A549 (cell line): ENCODE measurements at regions not wholly inside any gene's neighbourhood (a gene's known extent, or its start where the extent isn't known, plus 50 kb on each side); places are given as distances from the start of the nearest gene placed in this dataset.

Experiments
- ATAC-seq, 2 experiments: fragments of 200-7000 bp in 1 of 2; fragments of >200 bp in 1 of 2; cut with Nextera tagmentation in 1 of 2; cut with Tn5 transposase in 1 of 2; 3 replicates each; pipeline versions ENCODE4 v1.8.0 to v1.9.1; 2018 to 2020; ENCODE audit warnings: mild to moderate bottlenecking in 1 of 2, moderate library complexity in 1 of 2
- CTCF ChIA-PET: fragments of 300-600 bp; sonication (Branson Sonifier 250); formaldehyde crosslinking; extraction: SDS; loops from one replicate; lab custom pipeline; 2021; ENCODE audit warnings: antibody characterized with exemption, inconsistent platforms; lab: Yijun Ruan, JAX
- POLR2A ChIA-PET: fragments of 350-600 bp; formaldehyde crosslinking; extraction: SDS; loops from one replicate; lab custom pipeline; 2021; ENCODE audit warnings: antibody characterized with exemption, inconsistent platforms; lab: Yijun Ruan, JAX
- DNase-seq, 2 experiments: peaks; one replicate each; pipeline versions ENCODE4 v3.0.0 to v3.0.0-alpha.2; 2011 to 2016; ENCODE audit warnings: low read depth in 1 of 2, low spot score in 1 of 2
- FAIRE-seq: peaks from 2 replicates; lab custom pipeline; 2011; peaks lifted over from hg19 to GRCh38; lab: Jason Lieb, UNC
- H3K27ac ChIP-seq, 2 experiments: fragments of >200 bp; sonication (Bioruptor Twin); formaldehyde crosslinking; 3 replicates each; pipeline ENCODE4 v1.5.1; 2016 to 2017
- H3K4me1 ChIP-seq: fragments of >200 bp; sonication (Bioruptor Twin); formaldehyde crosslinking; 3 replicates; pipeline ENCODE4 v1.6.1; 2016
- H3K4me2 ChIP-seq: fragments of >200 bp; sonication (Bioruptor Twin); formaldehyde crosslinking; 3 replicates; pipeline ENCODE4 v1.6.1; 2016
- H3K4me3 ChIP-seq: fragments of >200 bp; sonication (Bioruptor Twin); formaldehyde crosslinking; 3 replicates; pipeline ENCODE4 v1.5.1; 2016
- H3K9me3 ChIP-seq: fragments of >200 bp; sonication (Bioruptor Twin); formaldehyde crosslinking; 3 replicates; pipeline ENCODE4 v1.6.1; 2016
- CEBPB ChIP-seq, 2 experiments: fragments of >200 bp in 1 of 2; sonication (Bioruptor Twin) in 1 of 2; formaldehyde crosslinking in 1 of 2; IDR thresholded peaks; 2 replicates each; pipeline ENCODE4 v1.6.1; 2012 to 2016
- EHF ChIP-seq: fragments of 250-450 bp; sonication (Bioruptor Pico); IDR thresholded peaks from 2 replicates; pipeline ENCODE4 v1.5.0; 2020; ENCODE audit warnings: mild to moderate bottlenecking
- EP300 ChIP-seq, 2 experiments: fragments of >200 bp; sonication (Bioruptor Twin); formaldehyde crosslinking; IDR thresholded peaks; 2 replicates in 1 of 2; 3 replicates in 1 of 2; pipeline ENCODE4 v1.6.1; 2016 to 2017
- FOSB ChIP-seq: fragments of 250-450 bp; sonication (Bioruptor Pico); IDR thresholded peaks from 2 replicates; pipeline ENCODE4 v1.5.0; 2020; ENCODE audit warnings: mild to moderate bottlenecking, moderate library complexity
- HEYL ChIP-seq: fragments of 250-450 bp; sonication (Bioruptor Pico); IDR thresholded peaks from 2 replicates; pipeline ENCODE4 v1.8.0; 2021; ENCODE audit warnings: mild to moderate bottlenecking, moderate library complexity
- HOXA7 ChIP-seq: fragments of 250-450 bp; sonication (Bioruptor Pico); IDR thresholded peaks from 2 replicates; pipeline ENCODE4 v1.5.0; 2020; ENCODE audit warnings: mild to moderate bottlenecking, moderate library complexity
- JUN ChIP-seq, 2 experiments: fragments of >200 bp; sonication (Bioruptor Twin); formaldehyde crosslinking; IDR thresholded peaks; 2 replicates in 1 of 2; 3 replicates in 1 of 2; pipeline ENCODE4 v1.6.1; 2016 to 2017
- JUNB ChIP-seq: fragments of >200 bp; sonication (Bioruptor Twin); formaldehyde crosslinking; IDR thresholded peaks from 2 replicates; pipeline ENCODE4 v1.6.1; 2016
- KDM5A ChIP-seq: fragments of 200-600 bp; sonication (generic); IDR thresholded peaks from 2 replicates; pipeline ENCODE4 v1.6.1; 2016; ENCODE audit warnings: antibody characterized with exemption, mild to moderate bottlenecking
- MAFK ChIP-seq: fragments of 450-650 bp; IDR thresholded peaks from 2 replicates; pipeline ENCODE4 v1.6.1; 2014; ENCODE audit not compliant: partially characterized antibody
- NFE2L2 ChIP-seq: fragments of 150-350 bp; conservative IDR thresholded peaks from 2 replicates; pipeline ENCODE4 v1.6.1; 2014; ENCODE audit warnings: low read length
- NPAS2 ChIP-seq: fragments of 250-450 bp; sonication (Bioruptor Pico); IDR thresholded peaks from 2 replicates; pipeline ENCODE4 v1.8.0; 2022; ENCODE audit warnings: mild to moderate bottlenecking, moderate library complexity, borderline replicate concordance
- PHF8 ChIP-seq: fragments of 200-600 bp; sonication (generic); IDR thresholded peaks from 2 replicates; pipeline ENCODE4 v1.6.1; 2016; ENCODE audit warnings: low read depth, mild to moderate bottlenecking, antibody characterized with exemption, moderate library complexity, borderline replicate concordance
- POLR2A ChIP-seq: IDR thresholded peaks from 2 replicates; pipeline ENCODE4 v1.6.1; 2012; ENCODE audit warnings: mild to moderate bottlenecking, low read length
- RARB ChIP-seq: fragments of 250-450 bp; sonication (Bioruptor Pico); IDR thresholded peaks from 2 replicates; pipeline ENCODE4 v1.8.0; 2021; ENCODE audit warnings: mild to moderate bottlenecking, moderate library complexity
- RFX5 ChIP-seq: fragments of 450-650 bp; IDR thresholded peaks from 2 replicates; pipeline ENCODE4 v1.7.1; 2014; ENCODE audit warnings: antibody characterized with exemption, mild to moderate bottlenecking, moderate library complexity
- TFCP2L1 ChIP-seq: fragments of 250-450 bp; sonication (Bioruptor Pico); IDR thresholded peaks from 2 replicates; pipeline ENCODE4 v1.5.0; 2021; ENCODE audit warnings: mild to moderate bottlenecking
- ZFP36 ChIP-seq: fragments of 450-650 bp; IDR thresholded peaks from 2 replicates; pipeline ENCODE4 v1.6.1; 2014; ENCODE audit warnings: borderline replicate concordance; ENCODE audit not compliant: partially characterized antibody
- ZNF302 ChIP-seq: fragments of 250-450 bp; sonication (Bioruptor Pico); IDR thresholded peaks from 2 replicates; pipeline ENCODE4 v1.9.0; 2021; ENCODE audit warnings: inconsistent platforms, mild to moderate bottlenecking, moderate library complexity
- WGBS: methylation state at CpG from one replicate; pipeline ENCODE4 v1.1.6; 2017; ENCODE audit errors: missing lambda C conversion rate; 5-methylcytosine and 5-hydroxymethylcytosine counted together
- TF ChIP-seq, protein P1 (sequence below): IDR thresholded peaks from 2 replicates; pipeline ENCODE4 v1.6.1; 2012
- TF ChIP-seq, protein P2 (sequence below): fragments of 450-650 bp; IDR thresholded peaks from 2 replicates; pipeline ENCODE4 v1.6.1; 2014; ENCODE audit warnings: antibody characterized with exemption
- TF ChIP-seq, protein P3 (sequence below): fragments of >200 bp; sonication (Bioruptor Twin); formaldehyde crosslinking; IDR thresholded peaks from 3 replicates; pipeline ENCODE4 v1.6.1; 2016
- TF ChIP-seq, protein P4 (sequence below): fragments of 200-600 bp; sonication (generic); IDR thresholded peaks from 2 replicates; pipeline ENCODE4 v1.6.1; 2016; ENCODE audit warnings: antibody characterized with exemption, mild to moderate bottlenecking, moderate library complexity
- TF ChIP-seq, protein P5 (sequence below): fragments of 250-450 bp; sonication (Bioruptor Pico); IDR thresholded peaks from 2 replicates; pipeline ENCODE4 v1.5.0; 2020; ENCODE audit warnings: low read depth, mild to moderate bottlenecking, moderate library complexity

DNA sequence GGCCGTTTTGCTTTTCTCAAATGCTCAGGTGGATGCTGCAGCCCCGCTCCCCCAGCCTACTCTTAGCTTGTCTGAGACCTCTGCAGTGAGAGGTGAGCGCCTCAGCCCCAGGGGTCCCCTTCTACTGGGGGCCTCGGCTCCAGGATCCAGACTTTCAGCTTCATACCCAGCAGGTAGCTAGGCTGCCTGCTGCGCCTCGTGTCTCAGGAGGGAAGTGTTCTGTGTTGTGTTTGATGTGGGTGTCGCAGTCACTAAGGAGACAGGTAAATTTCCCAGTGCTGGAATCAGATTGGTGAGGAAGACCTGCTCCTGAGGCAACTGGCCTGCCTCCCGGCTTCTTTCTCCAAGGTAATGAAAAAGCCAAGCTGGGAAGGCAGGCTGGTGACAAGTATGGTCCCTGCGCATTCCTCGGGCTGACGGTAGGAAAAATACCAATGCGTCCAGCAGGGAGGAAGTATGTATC is 604.0 kb upstream of the SALL1 start:
- H3K4me2 ChIP-seq: no peak overlapping the region
- ATAC-seq (no peak), DNase-seq (no peak), FAIRE-seq (no peak)
- CTCF ChIA-PET: no interaction called here
- TF ChIP-seq, protein P1, sequence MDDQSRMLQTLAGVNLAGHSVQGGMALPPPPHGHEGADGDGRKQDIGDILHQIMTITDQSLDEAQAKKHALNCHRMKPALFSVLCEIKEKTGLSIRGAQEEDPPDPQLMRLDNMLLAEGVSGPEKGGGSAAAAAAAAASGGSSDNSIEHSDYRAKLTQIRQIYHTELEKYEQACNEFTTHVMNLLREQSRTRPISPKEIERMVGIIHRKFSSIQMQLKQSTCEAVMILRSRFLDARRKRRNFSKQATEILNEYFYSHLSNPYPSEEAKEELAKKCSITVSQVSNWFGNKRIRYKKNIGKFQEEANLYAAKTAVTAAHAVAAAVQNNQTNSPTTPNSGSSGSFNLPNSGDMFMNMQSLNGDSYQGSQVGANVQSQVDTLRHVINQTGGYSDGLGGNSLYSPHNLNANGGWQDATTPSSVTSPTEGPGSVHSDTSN: no peak
- TF ChIP-seq ZNF302 (CRISPR knock-in tag) (no peak), JUNB (no peak)
- TF ChIP-seq, protein P2, sequence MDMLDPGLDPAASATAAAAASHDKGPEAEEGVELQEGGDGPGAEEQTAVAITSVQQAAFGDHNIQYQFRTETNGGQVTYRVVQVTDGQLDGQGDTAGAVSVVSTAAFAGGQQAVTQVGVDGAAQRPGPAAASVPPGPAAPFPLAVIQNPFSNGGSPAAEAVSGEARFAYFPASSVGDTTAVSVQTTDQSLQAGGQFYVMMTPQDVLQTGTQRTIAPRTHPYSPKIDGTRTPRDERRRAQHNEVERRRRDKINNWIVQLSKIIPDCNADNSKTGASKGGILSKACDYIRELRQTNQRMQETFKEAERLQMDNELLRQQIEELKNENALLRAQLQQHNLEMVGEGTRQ: no peak
- no peak overlapping the region for H3K27ac ChIP-seq
- no peak overlapping the region for H3K4me3 ChIP-seq
- H3K9me3 ChIP-seq: no peaks in the 10 kb centered on the region
- WGBS: 49% methylated on average over 12 of the region's 12 CpGs
- H3K4me1 ChIP-seq: no peaks in the 10 kb centered on the region
- POLR2A ChIA-PET: no interaction called here

DNA sequence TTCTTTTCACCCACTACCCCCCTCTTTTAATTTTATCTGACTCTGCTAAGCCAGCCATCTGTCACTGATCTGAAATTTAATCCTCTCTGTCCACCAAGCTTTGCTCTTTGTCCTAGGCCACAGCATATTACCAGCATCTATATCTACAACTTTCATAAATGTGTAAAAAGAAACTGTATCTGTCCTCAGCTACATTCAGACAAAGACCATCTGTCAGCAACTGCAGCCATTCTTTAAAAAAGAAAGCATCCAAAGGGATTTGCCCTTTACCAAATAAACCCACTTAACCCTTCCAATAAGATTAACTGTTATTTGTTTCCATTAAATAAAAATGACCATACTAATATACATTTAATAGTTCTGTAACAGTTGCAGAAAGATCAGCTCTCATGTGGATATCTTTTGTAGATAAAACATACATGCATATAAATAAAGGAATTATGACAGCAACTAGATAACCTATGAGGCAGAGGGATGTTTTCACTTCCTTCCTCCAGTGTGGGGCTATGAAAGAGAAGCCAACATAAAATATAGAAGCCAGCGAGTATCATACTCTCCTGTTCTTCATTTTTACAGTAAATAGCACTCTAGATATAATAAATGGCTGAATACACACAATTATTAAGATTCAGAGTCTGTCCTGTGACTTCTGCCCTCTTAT is 602.5 kb upstream of the SALL1 start:
- TF ChIP-seq HEYL (CRISPR knock-in tag): no peak
- TF ChIP-seq, protein P3, sequence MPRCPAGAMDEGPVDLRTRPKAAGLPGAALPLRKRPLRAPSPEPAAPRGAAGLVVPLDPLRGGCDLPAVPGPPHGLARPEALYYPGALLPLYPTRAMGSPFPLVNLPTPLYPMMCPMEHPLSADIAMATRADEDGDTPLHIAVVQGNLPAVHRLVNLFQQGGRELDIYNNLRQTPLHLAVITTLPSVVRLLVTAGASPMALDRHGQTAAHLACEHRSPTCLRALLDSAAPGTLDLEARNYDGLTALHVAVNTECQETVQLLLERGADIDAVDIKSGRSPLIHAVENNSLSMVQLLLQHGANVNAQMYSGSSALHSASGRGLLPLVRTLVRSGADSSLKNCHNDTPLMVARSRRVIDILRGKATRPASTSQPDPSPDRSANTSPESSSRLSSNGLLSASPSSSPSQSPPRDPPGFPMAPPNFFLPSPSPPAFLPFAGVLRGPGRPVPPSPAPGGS: no peak
- TF ChIP-seq CEBPB (IDR thresholded peaks at IDR 0.05): no peak
- 8% methylated on average over 1 of the region's 1 CpG for WGBS
- FAIRE-seq (no peak), DNase-seq (no peak), ATAC-seq (no peak)
- CTCF ChIA-PET: no interaction called here
- Histone ChIP-seq H3K4me2 (no peak overlapping the region), H3K4me3 (no peak overlapping the region), H3K4me1 (no peaks in the 10 kb centered on the region), H3K27ac (no peak overlapping the region), H3K9me3 (no peaks in the 10 kb centered on the region)
- POLR2A ChIA-PET: no interaction called here

DNA sequence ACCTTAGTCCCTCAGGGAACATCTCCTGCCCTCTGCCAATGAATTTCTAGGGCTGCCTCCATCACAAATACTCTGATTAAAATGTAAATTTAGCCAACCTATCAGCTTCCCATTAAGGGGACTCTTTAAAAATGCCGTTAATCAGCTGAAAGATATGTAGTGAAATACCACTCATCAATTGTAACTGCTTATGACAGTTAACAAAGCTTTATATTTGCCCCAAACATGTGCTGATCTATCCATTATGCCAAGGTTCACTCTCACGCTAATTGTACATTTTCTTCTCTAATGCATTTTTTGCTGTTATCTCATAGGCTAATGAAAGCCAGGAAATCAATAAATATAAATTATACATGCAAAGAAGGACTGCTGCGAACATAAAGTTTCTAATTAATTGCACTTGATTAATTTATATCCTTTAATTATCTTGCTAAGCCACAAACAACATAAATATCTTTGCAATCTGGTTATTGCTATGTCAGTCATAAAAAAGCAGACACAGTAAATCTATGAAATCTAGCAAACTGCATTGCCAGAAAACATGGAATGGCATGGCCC is 601.4 kb upstream of the SALL1 start:
- Histone ChIP-seq H3K4me2 (no peak overlapping the region), H3K4me3 (no peak overlapping the region), H3K9me3 (no peaks in the 10 kb centered on the region), H3K4me1 (no peaks in the 10 kb centered on the region), H3K27ac (no peak overlapping the region)
- 39% methylated on average over 3 of the region's 3 CpGs for WGBS
- no peak for FAIRE-seq
- TF ChIP-seq RARB (CRISPR knock-in tag) (no peak), JUN (IDR thresholded peaks at IDR 0.05) (no peak), HOXA7 (CRISPR knock-in tag) (no peak), NPAS2 (CRISPR knock-in tag) (no peak), TFCP2L1 (no peak), EHF (CRISPR knock-in tag) (no peak), MAFK (no peak), POLR2A (no peak), NFE2L2 (no peak), PHF8 (no peak), EP300 (IDR thresholded peaks at IDR 0.05) (no peak), ZFP36 (no peak), KDM5A (no peak), RFX5 (no peak), FOSB (CRISPR knock-in tag) (no peak)
- TF ChIP-seq, protein P4, sequence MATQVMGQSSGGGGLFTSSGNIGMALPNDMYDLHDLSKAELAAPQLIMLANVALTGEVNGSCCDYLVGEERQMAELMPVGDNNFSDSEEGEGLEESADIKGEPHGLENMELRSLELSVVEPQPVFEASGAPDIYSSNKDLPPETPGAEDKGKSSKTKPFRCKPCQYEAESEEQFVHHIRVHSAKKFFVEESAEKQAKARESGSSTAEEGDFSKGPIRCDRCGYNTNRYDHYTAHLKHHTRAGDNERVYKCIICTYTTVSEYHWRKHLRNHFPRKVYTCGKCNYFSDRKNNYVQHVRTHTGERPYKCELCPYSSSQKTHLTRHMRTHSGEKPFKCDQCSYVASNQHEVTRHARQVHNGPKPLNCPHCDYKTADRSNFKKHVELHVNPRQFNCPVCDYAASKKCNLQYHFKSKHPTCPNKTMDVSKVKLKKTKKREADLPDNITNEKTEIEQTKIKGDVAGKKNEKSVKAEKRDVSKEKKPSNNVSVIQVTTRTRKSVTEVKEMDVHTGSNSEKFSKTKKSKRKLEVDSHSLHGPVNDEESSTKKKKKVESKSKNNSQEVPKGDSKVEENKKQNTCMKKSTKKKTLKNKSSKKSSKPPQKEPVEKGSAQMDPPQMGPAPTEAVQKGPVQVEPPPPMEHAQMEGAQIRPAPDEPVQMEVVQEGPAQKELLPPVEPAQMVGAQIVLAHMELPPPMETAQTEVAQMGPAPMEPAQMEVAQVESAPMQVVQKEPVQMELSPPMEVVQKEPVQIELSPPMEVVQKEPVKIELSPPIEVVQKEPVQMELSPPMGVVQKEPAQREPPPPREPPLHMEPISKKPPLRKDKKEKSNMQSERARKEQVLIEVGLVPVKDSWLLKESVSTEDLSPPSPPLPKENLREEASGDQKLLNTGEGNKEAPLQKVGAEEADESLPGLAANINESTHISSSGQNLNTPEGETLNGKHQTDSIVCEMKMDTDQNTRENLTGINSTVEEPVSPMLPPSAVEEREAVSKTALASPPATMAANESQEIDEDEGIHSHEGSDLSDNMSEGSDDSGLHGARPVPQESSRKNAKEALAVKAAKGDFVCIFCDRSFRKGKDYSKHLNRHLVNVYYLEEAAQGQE: no peak
- TF ChIP-seq, protein P5, sequence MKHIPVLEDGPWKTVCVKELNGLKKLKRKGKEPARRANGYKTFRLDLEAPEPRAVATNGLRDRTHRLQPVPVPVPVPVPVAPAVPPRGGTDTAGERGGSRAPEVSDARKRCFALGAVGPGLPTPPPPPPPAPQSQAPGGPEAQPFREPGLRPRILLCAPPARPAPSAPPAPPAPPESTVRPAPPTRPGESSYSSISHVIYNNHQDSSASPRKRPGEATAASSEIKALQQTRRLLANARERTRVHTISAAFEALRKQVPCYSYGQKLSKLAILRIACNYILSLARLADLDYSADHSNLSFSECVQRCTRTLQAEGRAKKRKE (CRISPR knock-in tag): no peak
- TF ChIP-seq, protein P2: no peak
- no peak for ATAC-seq
- POLR2A ChIA-PET: no interaction called here
- no peak for DNase-seq
- CTCF ChIA-PET: interaction anchor here (1.4 kb wide), 1 partner anchor 9 kb away, joined by 8 read pairs; no protein-coding TSS in a partner anchor
